IPS-NIHi11 (cell line): ENCODE measurements at regions not wholly inside any gene's neighbourhood (a gene's known extent, or its start where the extent isn't known, plus 50 kb on each side); places are given as distances from the start of the nearest gene placed in this dataset.
"Not testable (repeated sequence)": the region's sequence is repeated elsewhere in the genome, so short reads cannot be mapped to it uniquely, and the experiment has no call there.

Source experiments
- DNase-seq: peaks from one replicate; pipeline ENCODE4 v3.0.0; 2012; ENCODE audit warnings: mixed read lengths, low spot score

DNA sequence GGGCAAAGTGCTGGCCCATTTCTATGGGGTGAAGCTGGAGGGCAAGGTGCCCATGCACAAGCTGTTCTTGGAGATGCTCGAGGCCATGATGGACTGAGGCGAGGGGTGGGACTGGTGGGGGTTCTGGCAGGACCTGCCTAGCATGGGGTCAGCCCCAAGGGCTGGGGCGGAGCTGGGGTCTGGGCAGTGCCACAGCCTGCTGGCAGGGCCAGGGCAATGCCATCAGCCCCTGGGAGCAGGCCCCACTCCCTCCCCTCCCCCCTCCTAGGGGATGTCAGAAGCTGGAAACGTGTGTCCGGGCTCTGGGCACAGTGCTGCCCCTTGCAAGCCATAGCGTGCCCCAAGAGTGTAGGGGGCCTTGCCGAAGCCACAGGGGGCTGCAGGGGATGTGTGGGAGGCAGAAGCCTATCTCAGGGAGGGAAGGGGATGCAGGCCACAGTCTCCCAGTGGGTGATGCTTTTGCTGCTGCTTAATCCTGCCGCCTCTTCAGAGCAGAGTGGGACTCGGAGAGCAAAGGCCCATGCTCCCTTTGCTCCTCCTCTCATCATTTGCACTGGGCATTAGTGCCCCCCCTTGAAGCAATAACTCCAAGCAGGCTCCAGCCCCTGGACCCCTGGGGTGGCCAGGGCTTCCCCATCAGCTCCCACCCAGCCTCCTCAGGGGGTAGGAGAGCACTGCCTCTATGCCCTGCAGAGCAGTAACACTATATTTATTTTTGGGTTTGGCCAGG lies 85.2 kb downstream of the MRPL57 start:
- DNase-seq, result not testable (repeated sequence)

DNA sequence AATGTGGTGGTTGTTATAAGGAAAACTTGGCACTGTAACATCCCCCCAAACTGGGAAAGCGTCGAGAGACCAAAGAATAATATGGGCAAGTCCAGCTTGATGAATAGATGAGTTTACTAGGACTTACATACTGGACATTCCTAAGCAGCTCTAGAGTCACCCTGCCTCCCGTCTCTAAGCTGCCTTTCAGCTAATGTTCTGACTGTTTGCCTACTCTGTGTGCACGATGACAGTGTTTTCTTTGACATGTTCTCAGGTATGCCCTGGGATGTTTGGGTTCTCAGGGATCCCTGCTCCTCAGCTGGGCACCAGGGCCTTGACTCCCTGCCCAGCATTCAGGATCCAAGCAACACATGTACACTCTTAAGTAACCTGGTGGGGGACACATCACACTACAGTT lies 87.5 kb downstream of the MRPL57 start:
- DNase-seq, result not testable (repeated sequence)

DNA sequence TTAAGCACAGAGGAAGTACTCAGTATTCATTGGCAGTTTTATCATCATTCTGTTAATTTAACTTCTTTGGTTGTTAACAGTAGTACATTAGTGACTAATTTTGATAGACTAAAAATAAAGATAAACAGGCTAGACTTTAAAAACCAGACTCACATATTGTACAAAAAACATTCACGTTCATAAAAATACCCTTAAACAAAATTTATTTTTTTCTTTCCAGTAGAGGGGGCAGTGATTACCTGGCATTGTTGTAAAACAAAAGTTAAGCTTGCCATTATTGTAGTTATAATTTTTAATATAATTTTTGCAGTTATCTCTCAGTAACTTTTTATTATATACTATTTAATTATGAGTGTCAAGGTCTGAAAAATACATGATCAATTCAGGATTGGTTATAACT lies 92.0 kb downstream of the MRPL57 start:
- not testable (repeated sequence) for DNase-seq

DNA sequence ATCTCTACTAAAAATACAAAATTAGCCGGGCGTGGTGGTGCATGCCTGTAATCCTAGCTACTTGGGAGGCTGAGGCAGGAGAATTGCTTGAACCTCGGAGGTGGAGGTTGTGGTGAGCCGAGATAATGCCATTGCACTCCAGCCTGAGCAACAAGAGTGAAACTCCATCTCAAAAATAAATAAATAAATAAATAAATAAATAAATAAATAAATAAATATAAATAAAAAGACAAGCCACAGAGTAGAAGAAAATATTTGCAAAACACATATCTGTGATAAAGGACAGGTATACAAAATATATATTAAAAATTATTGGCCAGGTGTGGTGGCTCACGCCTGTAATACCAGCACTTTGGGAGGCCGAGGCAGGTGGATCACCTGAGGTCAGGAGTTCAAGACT lies 96.0 kb downstream of the MRPL57 start:
- DNase-seq, result not testable (repeated sequence)

DNA sequence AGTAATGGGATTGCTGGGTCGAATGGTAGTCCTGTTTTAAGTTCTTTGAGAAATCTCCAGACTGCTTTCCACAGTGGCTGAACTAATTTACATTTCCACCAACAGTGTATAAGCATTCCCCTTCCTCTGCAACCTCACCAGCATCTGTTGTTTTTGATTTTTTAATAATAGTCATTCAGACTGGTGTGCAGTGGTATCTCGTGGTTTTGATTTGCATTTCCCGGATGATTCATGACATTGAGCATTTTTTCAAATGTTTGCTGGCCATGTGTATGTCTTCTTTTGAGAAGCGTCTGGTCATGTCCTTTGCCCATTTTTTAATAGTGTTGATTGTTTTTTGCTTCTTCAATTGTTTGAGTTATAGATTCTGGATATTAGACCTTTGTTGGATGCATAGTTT lies 98.0 kb downstream of the MRPL57 start:
- not testable (repeated sequence) for DNase-seq

DNA sequence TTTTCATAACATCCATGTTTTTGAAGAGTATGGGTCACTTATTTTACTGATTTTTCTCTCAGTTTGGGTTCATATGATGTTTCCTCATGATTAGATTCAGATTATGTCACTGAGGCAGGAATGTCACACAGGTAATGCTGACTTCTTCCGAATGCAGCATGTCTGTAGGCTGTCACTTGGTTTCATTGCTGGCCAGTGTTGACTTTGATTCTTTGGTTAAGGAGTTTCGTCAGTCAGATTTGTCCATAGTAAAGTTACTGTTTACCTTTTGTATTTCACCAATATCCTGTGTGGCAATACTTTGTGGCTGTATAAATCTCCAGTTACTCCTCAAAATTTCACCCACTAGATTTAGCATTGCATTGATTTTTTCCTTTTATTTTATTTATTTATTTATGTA lies 105.6 kb downstream of the MRPL57 start:
- no peak for DNase-seq

DNA sequence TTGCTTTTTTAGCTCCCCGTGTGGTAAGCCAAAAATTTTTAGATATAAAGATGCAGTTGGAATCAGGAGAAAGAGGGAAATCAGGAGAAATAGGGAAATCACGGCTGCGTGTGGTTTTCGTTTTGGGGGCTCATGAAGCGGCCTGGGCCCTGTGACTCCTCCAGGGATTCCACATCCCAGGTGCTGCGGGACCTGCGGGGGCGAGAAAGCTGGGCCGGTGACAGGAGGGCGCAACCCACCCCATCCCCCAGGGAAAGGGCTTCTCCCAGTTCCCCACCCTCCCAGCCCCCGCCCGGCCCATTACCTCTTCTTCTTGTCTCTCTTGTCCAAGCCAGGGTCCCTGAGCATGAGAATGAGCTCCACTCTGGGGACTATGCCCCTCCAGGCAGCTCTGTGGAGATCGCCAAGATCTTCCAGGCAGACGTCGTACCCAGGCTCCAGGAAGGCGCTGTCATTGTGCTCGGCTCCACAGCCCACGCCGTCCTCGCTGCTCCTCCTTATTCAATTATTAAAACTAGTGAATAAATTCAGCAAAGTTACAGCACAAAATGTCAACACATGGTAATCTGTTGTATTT lies 111.0 kb downstream of the MRPL57 start:
- peak; percentile 8 for DNase-seq

DNA sequence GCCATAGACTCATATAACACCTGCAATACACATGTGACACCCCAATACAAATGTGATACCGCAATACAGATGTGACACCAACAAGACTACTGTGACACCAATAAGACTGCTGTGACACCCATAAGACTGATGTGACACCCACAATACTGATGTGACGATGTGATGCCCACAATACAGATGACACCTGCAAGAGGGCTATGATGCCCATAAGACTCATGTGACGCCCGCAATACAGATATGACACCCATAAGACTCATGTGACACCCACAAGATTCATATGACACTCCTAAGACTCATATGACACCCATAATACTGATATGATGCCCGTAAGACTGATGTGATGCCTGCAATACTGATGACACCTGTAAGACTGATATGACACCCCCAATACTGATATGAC lies 113.0 kb downstream of the MRPL57 start:
- no peak for DNase-seq

DNA sequence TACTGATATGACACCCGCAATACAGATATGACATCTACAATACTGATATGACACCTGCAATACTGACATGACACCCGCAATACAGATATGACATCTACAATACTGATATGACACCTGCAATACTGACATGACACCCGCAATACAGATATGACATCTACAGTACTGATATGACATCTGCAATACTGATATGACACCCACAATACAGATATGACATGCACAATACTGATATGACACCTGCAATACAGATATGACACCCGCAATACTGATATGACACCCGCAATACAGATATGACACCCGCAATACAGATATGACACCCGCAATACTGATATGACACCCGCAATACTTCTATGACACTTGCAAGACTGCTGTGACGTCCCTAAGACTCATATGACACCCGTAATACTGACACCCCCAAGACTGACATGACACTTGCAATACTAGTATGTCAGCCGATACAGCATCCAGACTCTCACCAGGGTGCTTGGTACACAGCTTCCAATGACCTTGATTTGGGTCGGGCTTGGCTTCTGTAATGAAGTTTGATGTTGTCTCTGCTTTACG lies 114.1 kb downstream of the MRPL57 start:
- not testable (repeated sequence) for DNase-seq

DNA sequence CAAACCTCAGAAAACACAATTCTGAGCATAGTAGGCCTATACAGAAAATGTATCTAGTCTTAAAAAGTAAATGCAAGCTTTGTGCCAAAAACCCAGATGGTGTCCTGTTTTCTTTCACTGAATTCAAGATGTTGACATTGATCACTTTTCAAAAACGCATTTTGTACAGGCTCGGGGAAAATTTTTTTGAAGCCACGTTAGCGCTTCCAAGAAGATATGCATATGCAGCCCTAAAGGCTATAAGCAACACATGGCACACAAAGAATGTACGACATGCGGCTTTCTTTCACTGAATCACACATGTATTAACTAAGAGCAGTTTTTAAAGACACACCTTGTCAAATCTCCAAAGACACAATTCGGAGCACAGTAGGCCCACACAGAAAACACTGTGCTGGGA lies 115.4 kb downstream of the MRPL57 start:
- DNase-seq, result no peak

DNA sequence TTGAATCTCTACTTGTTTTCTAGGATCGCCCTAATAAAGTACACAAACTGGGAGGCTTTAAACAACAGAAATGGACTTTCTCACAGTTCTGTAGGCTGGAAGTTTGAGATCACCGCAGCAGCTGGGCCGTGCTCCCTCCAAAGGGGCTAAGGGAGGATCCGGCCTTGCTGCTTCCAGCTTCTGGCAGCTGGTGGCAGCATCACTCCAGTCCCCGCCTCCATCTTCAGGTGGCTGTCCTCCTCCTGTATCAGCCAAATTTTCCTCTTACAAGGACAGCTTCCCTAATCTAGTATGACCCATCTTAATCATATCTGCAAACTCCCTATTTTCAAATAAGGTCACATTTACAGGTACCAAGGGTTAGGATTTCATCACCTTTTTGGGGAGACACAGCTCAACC lies 120.5 kb downstream of the MRPL57 start:
- DNase-seq, result peak; percentile 53

DNA sequence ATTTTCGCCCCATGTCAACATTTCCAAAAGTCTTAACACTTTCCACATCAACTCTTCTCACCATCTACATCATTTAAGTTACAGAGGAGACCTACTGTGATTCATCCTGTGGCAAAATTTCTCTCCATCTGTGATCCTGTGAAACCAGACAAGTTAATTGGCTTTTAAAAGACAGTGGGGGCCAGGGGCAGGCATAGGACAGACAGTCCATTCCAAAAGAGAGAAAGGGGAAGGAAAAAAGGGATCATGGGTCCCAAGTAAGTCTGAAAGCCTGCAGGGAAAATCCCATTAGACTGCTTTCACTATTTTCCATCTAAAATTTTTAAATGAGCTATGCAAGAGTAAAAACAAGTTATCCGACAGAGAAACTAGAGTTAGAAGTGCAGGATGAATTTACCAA lies 121.0 kb downstream of the MRPL57 start:
- no peak for DNase-seq

DNA sequence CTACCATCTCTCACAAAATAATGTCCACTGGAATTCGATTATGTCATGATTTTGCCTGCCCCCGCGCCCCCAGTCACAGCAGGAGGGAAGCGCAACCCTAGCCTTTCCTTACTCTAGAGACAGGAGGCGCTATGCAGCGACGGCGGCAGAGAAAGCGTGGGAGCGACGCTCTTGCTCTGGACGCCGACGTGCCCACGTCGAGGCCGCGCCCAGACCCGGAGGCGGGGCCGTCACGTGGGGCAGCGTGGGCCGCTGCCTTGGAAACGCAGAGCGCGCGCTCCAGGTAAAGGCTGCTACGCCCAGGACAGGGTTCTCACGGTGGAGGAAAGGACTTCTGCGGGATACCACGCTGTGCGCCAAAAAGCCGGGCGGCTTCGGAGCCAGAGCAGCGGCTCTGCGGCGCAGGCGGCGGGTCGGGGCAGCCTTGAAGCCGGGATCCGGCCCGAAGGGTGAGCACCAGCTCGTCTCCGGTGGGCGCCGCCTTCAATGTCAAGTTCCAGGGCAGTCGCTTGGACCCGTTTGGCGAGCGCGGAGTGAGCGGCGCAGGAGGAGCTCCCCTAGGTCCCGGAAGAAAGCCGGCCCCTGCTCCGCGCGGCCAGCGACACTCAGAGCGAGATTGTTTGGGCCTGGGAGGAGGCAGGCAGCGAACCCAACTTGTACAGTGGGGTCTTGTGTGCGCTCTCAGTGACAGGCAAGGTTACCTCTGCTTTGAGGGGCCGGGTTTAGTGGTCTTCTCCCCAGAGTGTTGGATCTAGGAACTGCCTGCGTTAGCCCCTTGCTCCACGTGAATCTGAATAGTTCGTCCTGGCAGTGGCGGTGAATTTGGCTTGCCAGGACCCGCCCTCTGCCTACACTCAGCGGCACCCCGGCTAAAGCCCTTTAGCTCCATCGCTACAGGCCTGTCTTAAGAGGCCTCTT lies 121.7 kb downstream of the MRPL57 start:
- DNase-seq, result peak; percentile 96

DNA sequence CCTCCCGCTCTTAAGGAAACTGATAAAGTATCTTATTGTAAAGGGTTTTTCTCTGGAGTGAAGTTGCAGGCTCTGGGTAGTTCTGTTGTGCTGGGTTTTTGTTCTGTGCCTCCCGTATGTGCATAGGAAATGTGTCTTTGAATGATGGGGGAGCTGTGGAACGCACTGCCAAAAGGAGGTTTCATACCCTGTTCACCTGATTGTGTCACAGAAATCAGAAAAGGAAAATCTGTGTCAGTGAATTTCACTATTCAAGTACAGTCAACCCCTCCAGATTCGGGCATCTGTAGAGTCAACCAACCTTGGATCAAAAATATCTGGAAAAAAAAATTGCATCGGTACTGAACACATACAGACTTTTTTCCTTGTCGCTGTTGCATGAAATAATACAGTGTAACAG lies 127.8 kb downstream of the MRPL57 start:
- DNase-seq, result no peak

DNA sequence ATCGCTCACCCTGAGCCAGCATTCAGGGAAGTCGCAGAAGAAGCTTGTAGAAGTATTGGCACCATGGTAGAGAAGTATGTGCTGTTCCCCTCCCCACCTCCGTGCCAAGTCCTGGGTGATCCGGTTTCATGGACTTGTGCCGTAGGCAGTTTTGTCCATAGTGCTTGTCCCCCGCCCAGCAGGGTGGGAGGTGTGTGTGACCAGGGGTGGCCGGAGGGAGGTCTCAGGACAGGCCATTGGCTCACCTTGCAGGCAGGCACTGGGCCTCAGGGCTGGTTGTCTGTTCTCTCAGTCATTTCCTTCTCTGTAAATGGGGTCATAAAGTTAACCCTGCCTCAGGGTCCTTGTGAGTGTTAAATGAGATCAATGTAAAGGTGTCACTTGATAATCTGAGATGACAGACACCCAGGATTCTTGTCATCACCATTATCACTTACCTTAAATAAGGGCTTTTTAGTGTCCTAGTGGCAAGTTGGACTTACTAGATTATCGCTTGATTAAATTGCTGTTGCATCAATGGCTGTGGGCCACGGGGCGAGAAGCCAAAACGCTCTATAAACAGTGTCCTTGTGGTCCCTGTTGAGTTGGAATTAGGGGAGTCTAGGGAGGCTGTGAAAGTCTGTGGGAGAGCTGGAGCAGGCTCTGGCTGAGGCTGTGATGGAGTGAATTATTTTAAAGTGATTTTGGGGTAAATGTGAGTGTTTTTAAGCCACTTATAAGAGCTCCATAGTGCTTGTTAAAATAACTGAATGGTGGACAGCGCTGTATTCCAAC lies 130.0 kb downstream of the MRPL57 start:
- not testable (repeated sequence) for DNase-seq

DNA sequence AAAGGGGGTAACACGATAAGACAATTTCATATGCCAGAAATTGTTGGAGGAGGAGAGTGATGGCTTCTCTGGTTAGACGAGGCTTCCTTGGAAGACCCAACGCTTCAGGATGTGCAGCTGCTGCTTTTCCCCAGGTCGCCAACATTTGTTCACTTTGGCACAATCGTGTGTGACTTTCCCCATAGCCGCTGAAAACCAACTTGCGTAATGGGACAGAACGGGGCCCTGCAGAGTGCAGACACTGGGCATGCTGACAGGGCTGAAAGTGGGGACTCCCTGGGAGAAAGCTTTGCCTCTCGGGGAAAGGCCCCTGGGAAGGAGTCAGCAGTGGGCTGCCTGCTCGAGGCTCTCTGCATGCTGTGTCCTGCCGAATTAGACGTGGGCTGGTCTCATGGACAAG lies 130.7 kb downstream of the MRPL57 start:
- DNase-seq, result not testable (repeated sequence)

DNA sequence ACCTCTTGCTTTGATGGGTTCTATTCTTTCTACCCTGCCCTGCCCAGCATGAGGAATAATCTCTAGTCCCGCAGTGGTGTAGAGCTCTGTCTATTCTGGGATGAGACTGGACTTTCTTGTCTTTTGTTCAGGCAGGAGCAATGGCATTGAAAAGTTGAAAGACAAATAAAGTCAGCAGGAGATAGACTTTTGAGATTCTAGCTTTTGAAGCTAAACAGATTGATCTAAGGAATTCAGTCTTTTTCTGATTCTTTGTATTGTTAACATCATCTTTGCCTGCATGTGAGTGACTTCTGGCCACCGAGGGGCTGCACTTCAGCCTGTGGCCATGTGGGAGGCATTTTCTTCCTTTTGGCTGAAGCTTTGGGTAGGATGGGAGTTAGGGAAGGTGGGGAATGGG lies 132.4 kb downstream of the MRPL57 start:
- DNase-seq, result no peak

DNA sequence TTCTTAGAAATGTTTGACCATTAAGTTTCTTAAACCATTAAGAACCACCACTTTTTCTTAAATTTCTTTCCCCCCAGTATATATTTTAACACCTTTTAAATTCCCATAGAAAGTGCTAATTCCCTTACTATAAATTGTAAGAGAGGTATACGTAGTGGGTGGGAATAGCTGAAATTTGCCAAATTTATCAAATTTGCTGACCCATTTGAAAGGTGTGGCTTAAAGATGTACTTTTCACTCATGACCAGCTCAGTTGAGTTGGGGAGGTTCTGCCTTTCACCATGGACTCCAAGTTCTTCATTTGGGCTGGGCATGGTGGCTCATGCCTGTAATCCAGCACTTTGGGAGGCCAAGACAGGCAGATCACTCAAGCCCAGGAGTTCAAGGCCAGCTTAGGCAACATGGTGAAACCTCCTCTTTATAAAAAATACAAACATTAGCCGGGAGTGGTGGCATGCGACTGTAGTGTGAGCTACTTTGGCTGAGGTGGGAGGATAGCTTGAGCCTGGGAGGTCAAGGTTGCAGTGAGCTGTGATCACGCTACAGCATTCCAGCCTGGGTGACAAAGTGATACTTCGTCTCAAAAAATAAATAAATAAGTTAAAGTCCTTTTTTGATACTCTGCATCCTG lies 133.2 kb downstream of the MRPL57 start:
- no peak for DNase-seq

DNA sequence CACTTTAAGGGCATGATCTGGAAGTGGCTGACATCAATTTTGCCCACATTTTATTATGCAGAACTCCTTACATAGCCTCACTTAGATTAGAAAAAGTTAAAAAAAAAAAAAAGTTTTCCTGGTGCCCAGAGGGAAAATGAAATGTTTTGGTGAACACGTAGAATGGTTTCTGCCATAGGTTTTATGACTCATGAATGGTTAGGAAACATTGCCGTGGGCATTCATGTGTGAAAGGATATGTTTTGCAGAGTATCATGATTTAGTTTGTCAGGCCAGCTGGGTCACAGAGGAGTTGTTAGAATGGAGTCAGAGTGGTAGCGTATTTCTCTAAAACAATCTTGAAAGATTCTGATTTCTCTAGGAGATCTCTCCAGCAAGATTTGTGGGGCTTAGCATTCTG lies 133.8 kb downstream of the MRPL57 start:
- DNase-seq, result no peak

DNA sequence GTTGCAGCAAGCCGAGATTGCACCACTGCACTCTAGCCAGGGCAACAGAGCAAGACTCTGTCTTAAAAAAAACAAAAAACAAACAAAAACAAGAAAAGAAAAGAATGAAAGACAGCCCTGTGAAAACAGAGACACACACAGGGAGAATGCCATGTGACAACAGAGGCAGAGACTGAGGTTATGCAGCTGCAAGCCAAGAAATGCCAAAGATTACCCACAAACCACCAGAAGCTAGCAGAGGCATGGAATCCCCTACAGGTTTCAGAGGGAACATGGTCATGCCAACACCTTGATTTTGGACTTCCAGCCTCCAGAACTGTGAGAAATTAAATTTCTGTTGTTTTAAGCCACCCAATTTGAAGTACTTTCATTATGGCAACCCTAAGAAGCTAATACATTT lies 138.5 kb downstream of the MRPL57 start:
- DNase-seq, result not testable (repeated sequence)

DNA sequence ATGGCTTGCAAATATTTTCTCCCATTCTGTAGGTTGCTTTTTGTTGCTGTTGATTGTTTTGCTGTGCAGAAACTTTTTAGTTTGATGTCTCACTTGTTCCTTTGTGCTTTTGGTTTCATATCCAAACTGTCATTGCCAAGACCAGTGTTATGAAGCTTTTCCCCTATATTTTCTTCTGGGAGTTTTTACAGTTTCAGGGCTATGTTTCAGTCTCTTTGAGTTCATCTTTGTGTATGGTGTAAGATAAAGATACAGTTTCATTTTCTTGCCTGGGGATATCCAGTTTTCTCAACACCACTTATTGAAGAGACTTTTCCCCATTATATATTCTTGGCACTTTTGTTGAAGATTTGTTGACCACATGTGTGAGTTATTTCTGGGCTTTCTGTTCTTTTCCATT lies 139.9 kb downstream of the MRPL57 start:
- no peak for DNase-seq
